ENCODE measurements at regions not wholly inside any gene's neighbourhood (a gene's known extent, or its start where the extent isn't known, plus 50 kb on each side); places are given as distances from the start of the nearest gene placed in this dataset.

DNA sequence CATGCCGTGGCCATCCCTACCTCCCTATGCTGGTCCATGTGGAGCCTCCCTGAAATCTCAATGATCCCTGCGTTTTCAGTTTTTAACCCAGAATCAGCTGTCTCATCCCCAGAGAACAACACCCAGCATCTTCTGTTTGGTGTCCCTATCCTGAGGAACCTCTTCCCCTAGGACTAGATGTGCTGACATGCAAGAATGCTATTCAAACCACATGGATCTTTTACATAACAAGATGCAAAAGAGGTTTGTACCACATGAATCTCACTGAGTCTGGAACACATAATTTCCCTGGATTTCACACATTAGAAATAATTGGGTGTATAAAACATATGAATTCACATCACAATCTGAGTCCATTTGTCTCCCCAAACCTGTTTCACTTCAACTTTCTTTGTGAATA is 174.6 kb upstream of the NECTIN3 start:
- FAIRE-seq (no peak), DNase-seq (no peak)
- Histone ChIP-seq H3K27me3 (ENCODE audit: control insufficient read depth in 3 of 3, insufficient read depth in 3 of 3, low read length in 3 of 3) (no peaks in the 10 kb centered on the region), H3K4me1 (ENCODE audit: control insufficient read depth in 3 of 3, insufficient read depth in 2 of 3, low read depth in 1 of 3, low read length in 2 of 3) (peaks cover 0 to 2% (median 0%) of the 10 kb centered on the region in 3 donors), H3K27ac (ENCODE audit: low read depth in 1 of 3, low read length in 2 of 3) (no peak overlapping the region), H3K9me3 (ENCODE audit: control insufficient read depth in 2 of 2, insufficient read depth in 1 of 2, low read depth in 1 of 2, low read length in 1 of 2) (no peaks in the 10 kb centered on the region), H3K36me3 (ENCODE audit: control insufficient read depth in 3 of 3, insufficient read depth in 2 of 3, low read depth in 1 of 3, low read length in 3 of 3) (no peaks in the 10 kb centered on the region), H3K4me3 (ENCODE audit: low read depth in 1 of 3, low read length in 3 of 3) (no peak overlapping the region)
- WGBS, 3 donors = 88 to 94% (median 89%) methylated on average over 2 of the region's 2 CpGs

GRCh38 chr3:110900576-110900975 is 171.0 kb upstream of the NECTIN3 start:
- no peaks in the 10 kb centered on the region for H3K36me3 ChIP-seq (ENCODE audit: control insufficient read depth in 3 of 3, insufficient read depth in 2 of 3, low read depth in 1 of 3, low read length in 3 of 3)
- H3K4me1 ChIP-seq (ENCODE audit: control insufficient read depth in 3 of 3, insufficient read depth in 2 of 3, low read depth in 1 of 3, low read length in 2 of 3) = peaks cover 0 to 2% (median 0%) of the 10 kb centered on the region in 3 donors
- no peak overlapping the region for H3K4me3 ChIP-seq (ENCODE audit: low read depth in 1 of 3, low read length in 3 of 3)
- no peaks in the 10 kb centered on the region for H3K27me3 ChIP-seq (ENCODE audit: control insufficient read depth in 3 of 3, insufficient read depth in 3 of 3, low read length in 3 of 3)
- no peak overlapping the region for H3K27ac ChIP-seq (ENCODE audit: low read depth in 1 of 3, low read length in 2 of 3)
- no peaks in the 10 kb centered on the region for H3K9me3 ChIP-seq (ENCODE audit: control insufficient read depth in 2 of 2, insufficient read depth in 1 of 2, low read depth in 1 of 2, low read length in 1 of 2)
- no peak for DNase-seq
- FAIRE-seq = no peak

- FAIRE-seq = no peak
- no peak overlapping the region for H3K27ac ChIP-seq (ENCODE audit: low read depth in 1 of 3, low read length in 2 of 3)
- DNase-seq = no peak
- H3K4me3 ChIP-seq (ENCODE audit: low read depth in 1 of 3, low read length in 3 of 3) = no peak overlapping the region
- no peaks in the 10 kb centered on the region for H3K9me3 ChIP-seq (ENCODE audit: control insufficient read depth in 2 of 2, insufficient read depth in 1 of 2, low read depth in 1 of 2, low read length in 1 of 2)
- 87 to 100% (median 89%) methylated on average over 1 of the region's 1 CpG for WGBS, 3 donors
- H3K4me1 ChIP-seq (ENCODE audit: control insufficient read depth in 3 of 3, insufficient read depth in 2 of 3, low read depth in 1 of 3, low read length in 2 of 3) = no peaks in the 10 kb centered on the region
- H3K27me3 ChIP-seq (ENCODE audit: control insufficient read depth in 3 of 3, insufficient read depth in 3 of 3, low read length in 3 of 3) = no peaks in the 10 kb centered on the region
- H3K36me3 ChIP-seq (ENCODE audit: control insufficient read depth in 3 of 3, insufficient read depth in 2 of 3, low read depth in 1 of 3, low read length in 3 of 3) = no peaks in the 10 kb centered on the region
Observed at GRCh38 chr3:110901536-110901935, 170.1 kb upstream of the NECTIN3 start.

DNA sequence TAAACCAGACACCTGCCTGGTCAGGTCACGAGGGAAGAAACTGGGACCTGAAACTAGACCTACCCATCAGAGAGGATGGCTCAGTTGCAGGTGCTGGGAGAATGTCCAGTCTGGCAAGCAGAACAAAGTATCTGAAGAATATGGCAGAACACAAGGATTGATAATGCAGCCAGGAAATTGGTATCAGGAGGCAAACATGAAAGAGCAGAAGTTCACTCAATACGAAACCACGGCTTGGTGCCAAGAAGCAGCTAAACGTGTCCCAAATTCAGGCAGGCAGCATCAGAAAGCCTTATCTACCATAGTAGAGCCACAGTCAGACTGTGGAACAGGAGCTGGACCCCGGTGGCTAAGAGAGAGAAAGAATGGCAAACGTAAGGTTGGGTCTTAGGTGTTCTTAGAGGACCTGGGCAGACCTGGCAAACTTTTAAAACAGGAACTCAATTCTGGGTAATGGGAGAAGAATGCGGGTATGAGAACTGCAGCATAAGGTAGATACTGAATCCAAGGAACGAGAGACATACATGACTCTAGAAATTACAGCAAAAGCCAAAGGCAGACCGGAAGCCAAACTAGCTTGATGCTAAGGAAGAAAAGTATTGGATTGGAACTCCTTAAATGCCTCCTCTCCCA is 169.0 kb upstream of the NECTIN3 start:
- Histone ChIP-seq H3K9me3 (ENCODE audit: control insufficient read depth in 2 of 2, insufficient read depth in 1 of 2, low read depth in 1 of 2, low read length in 1 of 2) (no peaks in the 10 kb centered on the region), H3K4me1 (ENCODE audit: control insufficient read depth in 3 of 3, insufficient read depth in 2 of 3, low read depth in 1 of 3, low read length in 2 of 3) (no peaks in the 10 kb centered on the region), H3K27ac (ENCODE audit: low read depth in 1 of 3, low read length in 2 of 3) (no peak overlapping the region), H3K27me3 (ENCODE audit: control insufficient read depth in 3 of 3, insufficient read depth in 3 of 3, low read length in 3 of 3) (no peaks in the 10 kb centered on the region), H3K4me3 (ENCODE audit: low read depth in 1 of 3, low read length in 3 of 3) (no peak overlapping the region), H3K36me3 (ENCODE audit: control insufficient read depth in 3 of 3, insufficient read depth in 2 of 3, low read depth in 1 of 3, low read length in 3 of 3) (no peaks in the 10 kb centered on the region)
- WGBS, 3 donors = 53 to 77% (median 55%) methylated on average over 9 of the region's 9 CpGs
- FAIRE-seq = no peak
- peak in 1 of 2 donors; percentile 5 for DNase-seq

DNA sequence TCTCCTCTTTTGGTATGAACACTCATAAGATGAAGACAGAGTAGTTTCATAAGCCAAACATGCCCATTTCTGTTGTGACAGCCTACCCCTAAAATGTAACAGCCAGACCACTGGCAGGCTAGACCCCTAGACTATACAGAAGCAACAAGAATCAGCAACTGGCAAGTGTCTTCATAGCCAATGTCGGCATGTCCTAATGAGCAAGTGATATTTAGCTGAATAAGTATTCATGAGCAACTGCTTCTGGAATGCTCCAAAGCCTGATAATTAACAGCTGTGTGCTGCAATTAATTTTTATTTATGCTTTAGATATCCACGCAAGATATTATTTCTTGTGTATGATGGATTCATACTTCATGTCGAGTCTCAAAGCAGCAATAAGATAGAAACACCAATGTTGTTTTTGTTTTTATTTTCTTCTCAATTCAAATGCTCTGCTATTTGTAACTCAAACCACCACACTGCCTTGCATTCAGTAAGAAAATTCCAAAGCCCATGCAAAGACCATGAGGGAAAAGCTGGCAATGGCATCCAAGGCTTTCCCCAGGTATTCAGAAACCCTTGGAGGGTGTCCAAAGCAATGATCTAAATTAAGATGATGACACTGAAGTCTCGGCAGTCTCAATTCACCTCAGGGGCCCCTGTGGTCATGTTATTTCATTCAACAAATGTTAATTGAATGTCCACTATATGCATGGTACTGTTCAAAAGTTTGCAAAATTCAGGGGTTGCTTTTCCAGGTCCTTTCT is 167.7 kb upstream of the NECTIN3 start:
- Histone ChIP-seq H3K27ac (ENCODE audit: low read depth in 1 of 3, low read length in 2 of 3) (no peak overlapping the region), H3K9me3 (ENCODE audit: control insufficient read depth in 2 of 2, insufficient read depth in 1 of 2, low read depth in 1 of 2, low read length in 1 of 2) (no peaks in the 10 kb centered on the region), H3K27me3 (ENCODE audit: control insufficient read depth in 3 of 3, insufficient read depth in 3 of 3, low read length in 3 of 3) (no peaks in the 10 kb centered on the region), H3K4me1 (ENCODE audit: control insufficient read depth in 3 of 3, insufficient read depth in 2 of 3, low read depth in 1 of 3, low read length in 2 of 3) (no peaks in the 10 kb centered on the region), H3K36me3 (ENCODE audit: control insufficient read depth in 3 of 3, insufficient read depth in 2 of 3, low read depth in 1 of 3, low read length in 3 of 3) (no peaks in the 10 kb centered on the region), H3K4me3 (ENCODE audit: low read depth in 1 of 3, low read length in 3 of 3) (no peak overlapping the region)
- FAIRE-seq (no peak), DNase-seq (no peak)
- 79 to 92% (median 83%) methylated on average over 4 of the region's 4 CpGs for WGBS, 3 donors

- FAIRE-seq = no peak
Observed at GRCh38 chr3:110904520-110904890, 167.1 kb upstream of the NECTIN3 start.

GRCh38 chr3:110905121-110905520 is 166.5 kb upstream of the NECTIN3 start:
- FAIRE-seq (no peak), DNase-seq (no peak)
- Histone ChIP-seq H3K36me3 (ENCODE audit: control insufficient read depth in 3 of 3, insufficient read depth in 2 of 3, low read depth in 1 of 3, low read length in 3 of 3) (no peaks in the 10 kb centered on the region), H3K27ac (ENCODE audit: low read depth in 1 of 3, low read length in 2 of 3) (no peak overlapping the region), H3K4me3 (ENCODE audit: low read depth in 1 of 3, low read length in 3 of 3) (no peak overlapping the region), H3K4me1 (ENCODE audit: control insufficient read depth in 3 of 3, insufficient read depth in 2 of 3, low read depth in 1 of 3, low read length in 2 of 3) (no peaks in the 10 kb centered on the region), H3K9me3 (ENCODE audit: control insufficient read depth in 2 of 2, insufficient read depth in 1 of 2, low read depth in 1 of 2, low read length in 1 of 2) (no peaks in the 10 kb centered on the region), H3K27me3 (ENCODE audit: control insufficient read depth in 3 of 3, insufficient read depth in 3 of 3, low read length in 3 of 3) (no peaks in the 10 kb centered on the region)
- 88 to 100% (median 93%) methylated on average over 1 of the region's 1 CpG for whole genome bisulfite sequencing, 3 donors

More at GRCh38 chr3:110904520-110904890, 167.1 kb upstream of the NECTIN3 start:
- Histone ChIP-seq H3K4me1 (ENCODE audit: control insufficient read depth in 3 of 3, insufficient read depth in 2 of 3, low read depth in 1 of 3, low read length in 2 of 3) (no peaks in the 10 kb centered on the region), H3K4me3 (ENCODE audit: low read depth in 1 of 3, low read length in 3 of 3) (no peak overlapping the region), H3K27me3 (ENCODE audit: control insufficient read depth in 3 of 3, insufficient read depth in 3 of 3, low read length in 3 of 3) (no peaks in the 10 kb centered on the region), H3K9me3 (ENCODE audit: control insufficient read depth in 2 of 2, insufficient read depth in 1 of 2, low read depth in 1 of 2, low read length in 1 of 2) (no peaks in the 10 kb centered on the region), H3K36me3 (ENCODE audit: control insufficient read depth in 3 of 3, insufficient read depth in 2 of 3, low read depth in 1 of 3, low read length in 3 of 3) (no peaks in the 10 kb centered on the region), H3K27ac (ENCODE audit: low read depth in 1 of 3, low read length in 2 of 3) (no peak overlapping the region)
- WGBS, 3 donors = 85 to 96% (median 86%) methylated on average over 3 of the region's 3 CpGs
- no peak for DNase-seq

DNA sequence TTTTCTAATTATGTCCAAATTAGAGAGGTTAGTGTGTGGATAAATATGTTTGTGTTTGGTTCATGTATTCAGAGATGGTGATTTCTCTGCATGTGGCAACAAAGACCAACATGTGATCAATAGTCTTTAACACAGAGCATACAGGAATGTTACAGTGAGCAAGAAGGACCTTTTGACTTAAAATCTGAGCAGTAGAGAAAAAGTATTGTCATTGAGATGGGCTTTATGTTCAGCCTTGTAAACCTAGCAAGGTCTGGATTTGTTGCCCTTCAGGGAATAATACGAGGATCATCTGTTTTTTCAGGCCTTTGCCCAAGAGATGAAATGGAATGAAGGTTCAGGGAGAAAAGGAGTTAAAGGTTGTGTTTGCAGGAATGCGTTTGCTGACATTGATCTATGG is 161.8 kb upstream of the NECTIN3 start:
- no peaks in the 10 kb centered on the region for H3K4me1 ChIP-seq (ENCODE audit: control insufficient read depth in 3 of 3, insufficient read depth in 2 of 3, low read depth in 1 of 3, low read length in 2 of 3)
- DNase-seq = no peak
- H3K27me3 ChIP-seq (ENCODE audit: control insufficient read depth in 3 of 3, insufficient read depth in 3 of 3, low read length in 3 of 3) = no peaks in the 10 kb centered on the region
- H3K9me3 ChIP-seq (ENCODE audit: control insufficient read depth in 2 of 2, insufficient read depth in 1 of 2, low read depth in 1 of 2, low read length in 1 of 2) = no peaks in the 10 kb centered on the region
- H3K36me3 ChIP-seq (ENCODE audit: control insufficient read depth in 3 of 3, insufficient read depth in 2 of 3, low read depth in 1 of 3, low read length in 3 of 3) = no peaks in the 10 kb centered on the region
- FAIRE-seq = no peak
- no peak overlapping the region for H3K4me3 ChIP-seq (ENCODE audit: low read depth in 1 of 3, low read length in 3 of 3)
- 74 to 83% (median 79%) methylated on average over 2 of the region's 2 CpGs for WGBS, 3 donors
- no peak overlapping the region for H3K27ac ChIP-seq (ENCODE audit: low read depth in 1 of 3, low read length in 2 of 3)

All from small intestine (tissue), 7 donors.